Suprapubic skin (tissue), 4 donors: ENCODE measurements at regions not wholly inside any gene's neighbourhood (a gene's known extent, or its start where the extent isn't known, plus 50 kb on each side); places are given as distances from the start of the nearest gene placed in this dataset.

Source experiments
- CTCF ChIP-seq, 2 donors: fragments of 200-600 bp in 1 of 2; fragments of 450-650 bp in 1 of 2; sonication (generic) in 1 of 2; IDR thresholded peaks; one replicate each; pipeline ENCODE4 v1.5.1; 2016 to 2019; ENCODE audit warnings: antibody characterized with exemption in 2 of 2, mild to moderate bottlenecking in 1 of 2, moderate library complexity in 1 of 2
- POLR2A ChIP-seq, 2 donors: fragments of 450-650 bp; IDR thresholded peaks; one replicate each; pipeline ENCODE4 v1.6.1; 2017; ENCODE audit warnings: antibody characterized with exemption in 2 of 2, mild to moderate bottlenecking in 2 of 2, moderate library complexity in 2 of 2
- POLR2AphosphoS5 ChIP-seq, 3 donors: sonication (generic); formaldehyde crosslinking; IDR thresholded peaks; one replicate each; pipeline ENCODE4 v1.6.1; 2017; ENCODE audit warnings: antibody characterized with exemption in 3 of 3

GRCh38 chr11:103690356-103690755 is 346.1 kb upstream of the DDI1 start:
- TF ChIP-seq POLR2A (IDR thresholded peaks at IDR 0.05) (no peak), CTCF (IDR thresholded peaks at IDR 0.05) (no peak), POLR2AphosphoS5 (IDR thresholded peaks at IDR 0.05) (no peak)
